ENCODE measurements at regions not wholly inside any gene's neighbourhood (a gene's known extent, or its start where the extent isn't known, plus 50 kb on each side); places are given as distances from the start of the nearest gene placed in this dataset.

- TF ChIP-seq CTCF (IDR thresholded peaks at IDR 0.05; ENCODE audit: extremely low read depth in 1 of 2, insufficient read depth in 1 of 2, low read depth in 1 of 2, low read length in 2 of 2): no peak
- TF ChIP-seq POLR2A (IDR thresholded peaks at IDR 0.05; ENCODE audit: low read depth, low read length): no peak
- TF ChIP-seq POLR2AphosphoS5 (IDR thresholded peaks at IDR 0.05; ENCODE audit: insufficient read depth, low read depth, low read length): no peak
- TF ChIP-seq EZH2 (IDR thresholded peaks at IDR 0.05; ENCODE audit: borderline replicate concordance, low read depth, low read length, severe bottlenecking): no peak
- no peak for TF ChIP-seq JUN (IDR thresholded peaks at IDR 0.05; ENCODE audit: borderline replicate concordance, insufficient read depth, insufficient read length, low read depth)
- TF ChIP-seq MAX (IDR thresholded peaks at IDR 0.05; ENCODE audit: insufficient read depth, insufficient read length): no peak
- TF ChIP-seq MYC (IDR thresholded peaks at IDR 0.05; ENCODE audit: low read depth, low read length): no peak
These were observed 194.8 kb upstream of the SEL1L start for GRCh38 chr14:81728447-81728846.
